HG02870 (cell line): ENCODE measurements at regions not wholly inside any gene's neighbourhood (a gene's known extent, or its start where the extent isn't known, plus 50 kb on each side); places are given as distances from the start of the nearest gene placed in this dataset.
A peak's percentile ranks its signal among the peaks of the same experiment; 100 is the strongest.

Experiments used
- ATAC-seq: cut with Tn5 transposase; IDR thresholded peaks from one replicate; pipeline ENCODE4 v1.9.1; 2021; ENCODE audit warnings: mild to moderate bottlenecking, moderate library complexity; ENCODE audit not compliant: unreplicated experiment

- ATAC-seq: no peak
Observed at GRCh38 chr2:203812294-203813221, 55.0 kb upstream of the CTLA4 start.

GRCh38 chr2:203813684-203814083 is 53.9 kb upstream of the CTLA4 start:
- ATAC-seq: no peak

- ATAC-seq: peak; percentile 77
Observed at GRCh38 chr2:203814661-203815540, 52.7 kb upstream of the CTLA4 start.

GRCh38 chr2:203815541-203815898 is 52.1 kb upstream of the CTLA4 start:
- no peak for ATAC-seq

GRCh38 chr2:203817147-203817546 is 50.4 kb upstream of the CTLA4 start:
- no peak for ATAC-seq
